ENCODE measurements at regions not wholly inside any gene's neighbourhood (a gene's known extent, or its start where the extent isn't known, plus 50 kb on each side); places are given as distances from the start of the nearest gene placed in this dataset.
"Not testable (repeated sequence)": the region's sequence is repeated elsewhere in the genome, so short reads cannot be mapped to it uniquely, and the experiment has no call there.

DNA sequence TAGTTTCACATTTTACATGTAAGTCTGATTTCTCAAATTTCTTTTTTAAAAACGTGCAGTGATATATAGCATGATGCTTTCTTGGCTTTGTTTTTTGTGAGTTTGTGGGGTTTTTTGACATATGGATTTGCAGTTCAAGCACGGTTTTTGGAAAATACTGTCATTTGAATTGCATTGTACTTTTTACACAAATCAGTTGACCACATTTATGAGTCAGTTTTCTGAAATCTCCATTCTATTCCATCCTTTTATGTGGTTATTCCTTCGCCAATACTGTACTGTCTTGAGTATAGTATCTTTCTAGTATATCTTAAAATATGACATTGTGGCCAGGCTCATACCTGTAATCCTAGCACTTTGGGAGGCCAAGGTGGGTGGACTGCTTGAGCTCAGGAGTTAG, 890.0 kb upstream of the CITED2 start:
- no peak for DNase-seq

DNA sequence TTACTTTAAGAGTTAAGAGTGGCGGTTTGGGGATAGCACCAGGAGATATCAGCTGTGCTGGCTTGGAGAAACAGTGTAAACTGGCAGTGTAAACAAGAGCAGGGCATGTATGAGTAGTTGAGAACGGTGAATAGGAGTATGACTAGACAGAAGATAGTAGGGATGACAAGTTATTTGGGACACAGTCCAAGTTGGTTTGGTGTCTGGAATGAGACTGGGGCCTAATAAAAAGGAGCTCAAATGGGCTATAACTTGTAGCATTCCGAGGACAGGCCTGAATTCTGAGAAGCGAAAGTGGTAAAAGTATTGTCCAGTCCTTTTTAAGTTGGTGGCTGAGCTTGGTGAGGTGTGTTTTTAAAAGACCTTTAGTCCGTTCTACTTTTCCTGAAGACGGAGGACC, 883.9 kb upstream of the CITED2 start:
- DNase-seq: not testable (repeated sequence)

DNA sequence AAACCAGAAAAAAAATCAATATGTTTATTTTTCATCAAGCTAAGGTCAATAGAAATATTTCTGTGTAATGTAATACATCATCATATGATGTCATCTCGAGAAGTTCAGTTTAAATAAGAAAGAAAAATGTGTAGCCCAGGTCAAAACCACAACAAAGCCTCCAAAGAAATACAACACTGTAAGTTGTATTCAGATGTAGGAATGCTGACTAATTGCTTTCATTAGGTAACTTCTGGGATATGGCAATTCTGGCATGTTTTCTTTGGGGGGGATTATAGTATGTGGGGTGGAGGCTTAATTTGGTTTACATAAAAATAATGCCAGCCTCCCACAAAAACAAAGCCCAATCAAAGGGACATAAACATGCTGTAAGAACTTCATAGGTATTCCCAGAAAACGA, 881.8 kb upstream of the CITED2 start:
- no peak for DNase-seq

DNA sequence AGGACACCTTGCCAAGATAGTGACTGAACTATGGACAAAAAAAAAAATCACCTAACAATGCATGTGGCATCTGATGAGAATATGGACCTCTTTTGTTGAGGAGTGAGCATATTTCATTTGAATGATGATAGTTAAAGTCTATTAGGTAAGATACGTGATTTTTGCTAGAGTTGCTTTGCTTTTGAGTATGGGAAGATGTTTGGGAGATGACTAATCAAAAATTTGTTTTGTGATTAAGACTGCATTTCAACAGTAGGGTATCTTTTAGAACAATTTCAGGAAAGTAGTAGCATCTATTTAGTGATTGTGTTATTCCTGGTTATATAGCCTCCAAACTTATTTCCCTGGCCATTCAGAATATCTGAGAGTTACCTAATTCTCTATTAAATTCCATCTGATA, 878.6 kb upstream of the CITED2 start:
- DNase-seq: no peak

DNA sequence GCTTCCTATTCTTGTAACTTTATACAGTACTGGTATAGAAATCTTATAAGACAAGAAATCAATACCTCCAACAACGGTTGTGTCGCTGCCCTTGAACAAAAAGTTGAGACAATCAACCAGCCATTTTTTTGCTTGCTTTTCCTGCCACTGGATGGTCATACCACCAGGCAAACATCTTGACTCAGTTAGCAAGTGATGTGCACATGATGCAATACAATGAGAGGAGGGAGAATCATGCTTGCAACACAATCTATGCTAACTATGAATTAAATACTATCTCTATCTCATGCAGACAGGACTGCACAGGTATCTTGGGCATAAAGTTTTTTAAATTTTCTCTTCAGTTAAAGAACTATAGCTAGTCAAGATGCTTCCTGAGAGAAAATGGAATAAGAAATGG, 877.7 kb upstream of the CITED2 start:
- DNase-seq: no peak

DNA sequence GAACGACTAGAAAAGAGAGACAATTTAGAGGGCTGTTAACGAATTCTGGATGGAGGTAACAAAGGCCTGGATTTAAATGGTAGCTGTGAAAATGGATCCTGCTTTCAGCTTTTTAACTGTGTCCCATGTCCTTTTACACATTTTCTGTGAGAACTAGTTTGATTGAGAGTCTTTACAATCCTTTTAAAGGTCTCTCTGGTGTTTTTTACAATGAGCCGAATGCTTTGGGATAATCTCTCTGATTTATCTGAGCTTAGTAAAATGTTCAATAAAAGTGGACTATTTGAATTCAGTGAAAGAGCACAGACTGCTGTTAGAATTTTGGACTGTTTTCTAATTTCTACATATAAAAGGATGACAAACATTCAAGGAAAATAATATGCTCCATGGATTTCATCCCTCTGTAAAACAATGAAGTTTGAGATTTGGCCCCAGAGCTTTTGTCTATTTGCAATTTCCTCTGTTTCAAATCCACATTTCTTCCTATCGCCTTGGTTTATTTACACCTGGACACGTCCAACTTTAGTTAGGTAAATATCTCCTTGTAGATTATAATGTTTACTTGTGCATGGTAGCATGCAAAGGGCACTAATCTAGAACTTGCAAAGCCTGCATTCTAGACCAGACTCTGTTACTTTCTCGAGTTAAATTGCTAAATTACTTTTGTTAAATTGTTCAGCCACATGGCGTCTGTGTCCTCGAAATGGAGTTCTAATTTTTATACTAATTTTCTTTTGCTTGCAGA, 871.0 kb upstream of the CITED2 start:
- DNase-seq: no peak

DNA sequence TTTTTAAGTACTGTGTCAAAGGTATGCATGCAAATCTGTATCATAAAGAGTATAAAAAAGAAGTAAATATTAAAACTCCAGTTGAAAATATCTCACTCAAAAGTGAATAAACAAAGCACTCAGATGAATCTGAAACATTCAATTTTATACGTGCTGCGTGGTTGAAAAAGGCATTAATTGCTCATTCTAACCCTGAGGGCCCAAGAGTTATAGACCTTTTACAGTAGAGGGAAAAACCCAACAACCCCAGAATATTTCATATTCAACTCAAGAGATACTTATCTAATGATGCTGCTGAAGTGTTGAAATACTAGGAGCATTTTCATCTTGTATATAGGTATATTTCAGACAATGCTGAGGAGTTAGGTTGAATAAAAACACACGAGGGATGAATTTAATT, 862.8 kb upstream of the CITED2 start:
- DNase-seq: no peak

DNA sequence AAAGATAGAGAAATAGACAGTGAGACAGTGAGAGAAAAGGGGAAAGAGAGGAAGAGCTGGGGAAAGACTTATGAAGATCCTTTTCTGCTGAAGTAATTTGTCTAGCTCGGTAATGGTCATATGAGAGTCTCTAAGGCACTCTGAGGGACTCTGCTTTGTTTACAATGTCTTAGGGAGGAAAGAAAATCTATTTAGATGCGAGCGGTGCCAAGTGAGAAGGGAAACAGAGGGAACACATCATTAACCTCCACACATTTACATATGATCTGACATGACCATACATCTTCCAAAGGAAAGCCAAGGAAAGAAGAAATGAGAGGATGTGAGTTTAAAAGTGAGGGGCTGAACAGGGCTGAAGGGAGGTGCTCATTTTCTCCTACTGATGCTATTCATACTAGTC, 862.3 kb upstream of the CITED2 start:
- DNase-seq: no peak

DNA sequence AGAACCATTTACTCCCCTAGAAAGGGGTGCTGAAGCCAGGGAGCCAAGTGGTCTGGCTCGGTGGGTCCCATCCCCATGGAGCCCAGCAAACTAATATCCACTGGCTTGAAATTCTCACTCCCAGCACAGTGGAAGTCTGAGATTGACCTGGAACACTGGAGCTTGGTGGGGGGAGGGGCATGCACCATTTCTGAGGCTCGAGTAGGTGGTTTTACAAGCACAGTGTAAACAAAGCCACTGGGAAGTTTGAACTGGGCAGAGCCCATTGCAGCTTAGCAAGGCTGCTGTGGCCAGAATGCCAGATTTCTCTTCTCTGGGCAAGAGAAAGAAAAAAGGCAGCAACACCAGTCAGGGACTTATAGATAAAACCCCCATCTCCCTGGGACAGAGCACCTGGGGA, 855.8 kb upstream of the CITED2 start:
- no peak for DNase-seq

DNA sequence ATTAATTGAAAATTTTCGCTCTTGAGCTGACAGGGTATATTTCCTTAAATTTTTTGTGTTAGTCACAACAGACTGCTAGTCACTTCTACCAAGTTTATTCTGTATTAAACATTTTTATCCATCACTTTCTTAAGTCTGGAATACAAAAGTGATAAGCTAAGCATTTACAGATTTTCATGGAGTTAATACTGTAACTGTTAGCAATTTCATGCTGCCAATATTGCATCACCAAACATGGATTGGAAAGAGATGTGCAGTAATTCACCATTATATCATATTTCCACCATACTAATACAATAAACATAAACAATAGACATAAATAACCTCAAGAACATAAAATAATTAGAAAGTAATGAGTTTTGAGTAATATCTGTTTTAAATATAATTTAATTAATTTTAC, 854.0 kb upstream of the CITED2 start:
- DNase-seq: no peak

DNA sequence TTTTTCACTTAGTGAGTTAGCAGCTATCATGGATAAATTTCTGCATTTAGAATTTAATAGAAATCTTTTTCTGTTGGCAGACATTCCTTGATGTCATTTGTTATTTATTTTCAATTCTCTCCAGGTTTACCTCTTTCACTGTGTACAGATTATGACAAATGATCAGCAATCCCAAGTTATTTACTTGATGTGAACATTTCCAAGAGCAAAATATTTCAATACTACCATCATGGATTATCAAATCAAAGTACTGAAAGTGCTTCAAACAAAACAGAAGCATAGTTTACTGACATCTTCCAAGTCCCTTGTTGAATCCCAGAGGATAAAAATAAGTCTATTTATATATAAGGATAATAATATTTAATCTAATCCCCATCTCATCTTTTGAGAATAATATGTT, 852.2 kb upstream of the CITED2 start:
- DNase-seq: no peak

DNA sequence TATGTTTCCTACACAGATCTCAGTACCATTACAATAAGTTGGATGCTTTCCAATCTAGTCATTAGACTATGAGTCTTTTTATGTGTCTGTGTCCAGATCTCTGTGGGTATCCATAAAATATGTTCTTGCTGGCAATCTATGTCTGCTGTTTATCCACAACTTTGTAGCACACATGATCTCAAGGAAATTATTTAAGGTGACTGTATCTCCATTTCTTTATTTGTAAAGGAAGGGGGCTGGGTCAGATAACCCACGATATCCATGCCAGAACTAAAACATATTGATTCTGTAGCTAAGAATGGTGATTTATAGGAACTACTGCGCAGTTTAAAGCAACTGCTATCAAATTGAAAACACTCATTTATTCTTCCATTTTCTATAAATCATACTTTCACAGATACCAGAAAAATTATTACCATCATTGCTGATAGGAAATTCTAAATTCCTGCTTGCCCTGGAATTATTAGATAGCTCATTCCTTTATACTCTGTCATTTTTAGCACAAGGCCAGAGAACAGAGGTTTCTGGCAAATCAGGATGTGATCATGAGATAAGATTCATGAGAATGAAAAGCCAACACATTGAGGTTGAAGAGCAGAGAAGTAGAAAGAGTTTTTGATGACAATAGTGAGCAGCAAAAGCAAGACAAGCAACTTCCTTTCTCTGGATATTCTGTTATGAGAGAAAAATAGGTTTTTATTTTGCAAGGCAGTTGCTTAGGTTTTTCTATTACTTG, 851.4 kb upstream of the CITED2 start:
- no peak for DNase-seq

DNA sequence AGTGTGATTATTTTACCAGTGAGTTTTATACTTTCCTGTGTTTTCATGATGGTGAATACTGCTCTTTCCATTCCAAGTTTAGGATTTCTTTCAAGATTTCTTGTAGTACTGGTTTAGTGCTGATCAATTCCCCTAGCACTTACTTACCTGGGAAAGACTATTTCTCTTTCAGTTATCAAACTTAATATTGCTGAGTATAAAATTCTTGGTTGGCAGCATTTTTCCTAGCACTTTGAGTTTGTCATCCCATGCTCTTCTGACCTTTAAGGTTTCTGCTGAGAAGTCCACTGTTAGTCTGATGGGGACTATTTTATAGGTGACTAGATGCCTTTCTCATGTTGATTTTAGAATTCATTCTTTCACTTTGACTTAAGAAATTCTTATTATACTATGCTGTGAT, 842.8 kb upstream of the CITED2 start:
- DNase-seq: no peak

DNA sequence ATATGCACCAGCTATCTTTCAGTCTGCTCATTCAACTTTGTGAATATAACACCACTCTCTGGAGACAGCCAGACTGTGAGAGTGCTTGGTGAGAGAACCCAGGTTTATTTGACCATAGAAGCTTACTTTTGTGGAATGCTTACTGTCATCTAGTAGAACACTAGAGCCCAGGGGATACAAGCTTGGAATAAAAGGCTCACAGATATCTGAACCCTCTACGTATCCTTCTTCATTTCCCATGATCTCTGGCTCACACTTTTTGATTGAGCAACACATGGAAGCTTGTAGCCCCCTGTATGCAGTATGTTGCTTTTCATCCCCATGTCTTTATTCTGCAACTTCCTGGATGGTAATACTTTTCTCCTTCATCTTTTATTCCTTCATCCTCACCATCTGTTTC, 835.3 kb upstream of the CITED2 start:
- DNase-seq: no peak

DNA sequence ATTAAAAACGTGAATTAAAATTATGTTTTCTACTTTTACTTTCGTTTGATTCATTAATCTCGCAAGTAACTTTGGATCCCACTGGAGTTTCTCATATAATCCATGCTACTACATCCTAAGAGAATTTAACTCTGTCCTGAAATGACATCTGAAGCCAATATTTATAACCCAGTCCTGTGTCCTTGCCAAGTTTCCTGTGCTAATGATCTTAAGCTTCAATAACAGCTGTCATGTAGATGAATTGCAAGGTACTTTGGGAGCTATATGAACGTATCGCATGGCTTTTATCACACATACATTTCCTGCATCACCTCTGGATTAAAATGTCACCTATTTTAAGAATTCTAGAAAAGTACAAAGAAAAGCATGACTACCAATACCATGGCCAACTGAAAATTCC, 833.8 kb upstream of the CITED2 start:
- no peak for DNase-seq

DNA sequence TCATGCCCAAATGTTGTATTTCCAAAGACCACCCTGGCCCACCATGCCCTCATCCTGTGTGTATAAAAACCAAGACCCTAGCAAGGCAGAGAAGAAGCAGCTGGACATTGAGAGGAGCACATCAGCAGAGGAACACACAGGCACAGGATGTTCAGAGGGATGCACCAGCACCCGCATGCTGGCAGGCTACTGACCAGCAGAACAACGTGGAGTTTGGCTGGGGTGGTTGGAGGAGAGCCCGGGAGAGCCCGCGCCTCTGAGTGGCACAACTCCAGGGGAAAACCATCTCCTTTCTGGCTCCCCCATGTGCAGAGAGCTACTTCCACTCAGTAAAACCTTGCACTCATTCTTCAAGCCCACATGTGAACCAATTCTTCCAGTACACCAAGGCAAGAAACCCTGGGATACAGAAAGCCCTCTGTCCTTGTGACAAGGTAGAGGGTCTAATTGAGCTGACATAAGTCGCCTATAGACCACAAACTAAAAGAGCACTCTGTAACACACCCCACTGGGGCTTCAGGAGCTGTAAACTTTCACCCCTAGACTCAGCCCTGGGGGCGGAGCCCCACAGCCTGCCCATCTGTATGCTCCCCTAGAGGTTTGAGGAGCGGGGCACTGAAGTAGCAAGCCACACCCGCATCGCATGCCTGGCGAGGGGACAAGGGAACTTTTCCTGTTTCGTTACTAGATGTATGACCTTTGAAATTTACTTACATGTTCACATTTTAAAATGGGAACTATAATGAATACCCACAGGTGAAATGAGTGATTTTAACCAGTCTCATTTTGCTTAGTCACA, 831.5 kb upstream of the CITED2 start:
- no peak for DNase-seq

DNA sequence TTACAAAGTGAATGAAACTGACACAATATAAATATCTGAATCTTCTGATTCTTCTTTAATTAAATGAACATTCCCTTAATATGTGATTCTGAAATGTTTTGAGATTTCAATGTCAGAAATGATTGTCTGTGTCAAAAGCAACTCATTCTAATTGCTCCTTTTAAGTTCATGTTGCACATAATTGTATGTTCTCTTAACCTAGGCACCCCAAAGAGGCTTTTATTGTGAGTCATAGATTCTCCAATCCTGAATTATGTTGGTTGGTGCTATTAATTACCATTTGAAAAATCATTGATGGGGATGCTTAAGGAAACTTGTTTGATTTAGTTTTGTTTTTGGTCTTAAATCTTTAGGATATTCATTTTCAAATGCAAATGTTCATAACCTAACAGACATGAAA, 829.7 kb upstream of the CITED2 start:
- no peak for DNase-seq

DNA sequence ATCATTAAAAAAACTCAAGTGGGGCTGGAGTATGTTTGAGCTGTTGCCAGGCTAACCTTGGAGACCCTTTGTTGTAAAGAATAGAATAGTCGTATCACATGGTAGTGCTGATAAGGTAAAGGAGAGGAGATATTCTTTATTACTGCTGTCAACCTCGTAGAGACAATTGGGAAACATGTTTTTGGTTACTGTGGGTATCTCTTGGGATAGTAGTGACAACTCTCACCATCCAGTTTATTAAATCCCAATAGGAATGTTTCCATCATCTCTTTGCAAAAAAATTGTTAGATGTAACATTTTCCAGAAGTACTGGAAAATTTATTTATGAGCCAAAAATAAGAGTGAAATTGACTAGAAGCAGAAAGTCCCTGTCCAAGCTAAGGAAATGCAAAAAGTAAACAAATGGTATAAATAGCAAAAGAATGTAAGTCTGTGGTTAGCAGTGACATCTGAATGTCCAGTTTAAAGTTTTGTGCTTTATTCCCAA, 829.3 kb upstream of the CITED2 start:
- no peak for DNase-seq

DNA sequence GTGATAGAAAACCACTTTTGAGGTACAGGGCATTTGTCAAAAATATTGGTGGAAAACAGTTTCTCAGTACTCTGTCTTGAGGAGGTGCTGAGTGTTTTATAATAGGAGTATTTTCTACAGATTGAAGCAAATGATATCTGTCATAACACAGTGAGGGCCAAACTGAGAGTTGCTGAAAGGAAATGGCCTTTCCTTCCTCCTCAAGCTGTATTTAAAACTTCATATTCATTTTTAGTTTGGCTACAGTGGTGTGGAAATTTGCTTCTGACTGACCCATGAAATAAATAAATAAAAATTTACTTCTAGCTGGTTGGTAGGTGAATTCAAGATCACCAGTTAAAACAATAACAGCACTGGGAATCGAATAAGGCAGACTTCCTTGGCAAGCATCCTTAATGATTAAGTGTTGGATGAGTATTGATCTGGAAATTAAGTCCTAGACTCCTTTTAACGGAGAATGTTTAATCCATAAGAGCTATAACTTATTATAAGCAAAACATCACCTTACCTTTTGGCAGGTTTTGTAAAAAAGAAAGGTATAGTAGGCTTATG, 828.6 kb upstream of the CITED2 start:
- no peak for DNase-seq

DNA sequence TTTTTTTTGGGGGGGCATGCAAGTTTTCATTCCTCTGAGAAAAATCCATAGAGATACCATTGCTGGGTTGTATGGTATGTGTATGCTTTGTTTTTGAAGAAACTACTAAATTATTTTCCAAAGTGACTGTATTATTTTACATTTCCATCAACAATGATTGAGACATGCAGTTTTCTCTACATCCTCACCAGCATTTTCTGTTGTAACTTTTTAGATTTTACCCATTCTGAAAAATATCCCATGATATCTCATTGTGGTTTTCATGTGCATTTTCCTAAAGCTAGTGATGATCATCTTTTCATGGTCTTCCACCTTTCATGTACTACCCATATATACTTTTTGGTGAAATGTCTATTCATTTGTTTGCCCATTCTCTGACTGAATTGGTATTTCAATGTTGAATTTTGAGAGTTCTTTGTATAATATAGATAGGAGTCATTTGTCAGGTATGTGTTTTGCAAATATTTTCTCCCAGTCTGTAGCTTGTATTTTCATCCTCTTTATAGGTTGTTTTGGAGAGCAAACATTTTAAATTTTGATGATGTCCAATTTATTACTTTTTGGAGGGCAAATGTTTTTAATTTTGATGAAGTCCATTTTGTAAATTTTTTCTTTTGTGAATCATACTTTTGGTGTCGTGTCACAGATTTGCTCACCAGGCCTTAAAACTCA, 827.5 kb upstream of the CITED2 start:
- no peak for DNase-seq

DNA sequence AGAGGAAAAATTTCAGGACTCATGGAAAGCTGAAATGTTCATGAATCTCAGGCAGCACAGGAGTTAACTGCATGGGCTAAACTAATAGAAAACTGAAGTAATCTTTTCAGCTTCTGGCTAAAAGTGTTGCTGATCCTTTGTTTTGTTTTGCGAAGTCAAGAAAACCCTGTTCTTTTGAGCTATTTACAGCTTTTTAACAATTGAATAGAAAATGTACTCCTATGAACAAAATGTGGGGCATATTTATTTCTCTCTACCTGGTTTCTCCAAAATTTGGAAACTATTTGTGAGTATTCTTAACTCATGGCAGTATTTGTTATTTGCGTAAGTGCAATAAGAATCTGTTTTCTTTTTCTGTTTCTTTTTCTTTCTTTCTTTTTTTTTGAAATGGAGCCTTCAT, 818.8 kb upstream of the CITED2 start:
- DNase-seq: no peak

DNA sequence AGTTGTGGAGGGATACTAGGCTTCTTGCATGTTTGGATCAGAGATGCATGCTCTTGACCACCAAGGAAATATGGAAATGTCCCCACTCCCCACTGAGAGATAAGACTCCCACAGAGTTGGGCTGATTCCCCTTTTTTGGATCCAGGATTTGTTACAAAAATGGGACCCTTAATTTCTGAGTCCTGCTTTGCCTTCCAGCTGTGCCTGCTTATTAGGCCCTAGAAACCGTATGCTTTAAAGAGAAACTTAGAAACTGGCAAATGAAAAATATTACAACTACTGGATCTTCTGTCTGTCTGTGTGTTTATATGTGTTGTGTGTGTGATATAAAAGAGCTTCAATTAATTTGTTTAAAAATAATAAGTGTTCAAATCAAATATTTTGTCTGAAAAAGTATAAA, 817.6 kb upstream of the CITED2 start:
- no peak for DNase-seq

DNA sequence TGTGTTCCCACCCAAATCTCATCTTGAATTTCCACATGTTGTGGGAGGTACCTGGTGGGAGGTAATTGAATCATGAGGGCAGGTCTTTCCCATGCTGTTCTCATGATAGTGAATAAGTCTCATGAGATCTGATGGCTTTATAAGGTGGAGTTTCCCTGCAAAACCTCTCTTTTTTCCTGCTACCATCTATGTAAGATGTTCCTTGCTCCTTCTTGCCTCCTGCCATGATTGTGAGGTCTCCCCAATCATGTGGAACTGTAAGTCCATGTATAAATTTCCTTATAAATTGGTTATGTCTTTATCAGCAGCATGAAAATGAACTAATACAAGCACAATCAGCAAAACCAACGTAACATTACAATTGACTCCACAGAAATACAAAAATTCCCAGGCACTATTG, 814.8 kb upstream of the CITED2 start:
- DNase-seq: not testable (repeated sequence)

Measured in SIG-M5 (cell line).